AG04449 (cell line): ENCODE measurements at regions not wholly inside any gene's neighbourhood (a gene's known extent, or its start where the extent isn't known, plus 50 kb on each side); places are given as distances from the start of the nearest gene placed in this dataset.
"Not testable (repeated sequence)": the region's sequence is repeated elsewhere in the genome, so short reads cannot be mapped to it uniquely, and the experiment has no call there.

Source experiments
- CTCF ChIA-PET: fragments of 350-600 bp; formaldehyde crosslinking; extraction: SDS; loops from one replicate; lab custom pipeline; 2021; ENCODE audit warnings: antibody characterized with exemption; lab: Yijun Ruan, JAX
- POLR2A ChIA-PET: fragments of 400-600, 350-600 bp; formaldehyde crosslinking; extraction: SDS; loops from one replicate; lab custom pipeline; 2020; ENCODE audit warnings: antibody characterized with exemption, inconsistent platforms; lab: Yijun Ruan, JAX
- DNase-seq: peaks from one replicate; pipeline ENCODE4 v3.0.0-alpha.2; 2010; ENCODE audit warnings: low read depth, low spot score
- H3K4me3 ChIP-seq: 2 replicates; pipeline ENCODE4 v1.5.1; 2011; ENCODE audit warnings: low read depth, mild to moderate bottlenecking, control low read depth, low read length
- CTCF ChIP-seq: IDR thresholded peaks from one replicate; pipeline ENCODE4 v1.5.1; 2011; ENCODE audit warnings: mild to moderate bottlenecking, moderate library complexity, low read length, control low read depth, inconsistent platforms; ENCODE audit not compliant: insufficient read depth; ENCODE audit errors: missing control alignments

- CTCF ChIA-PET, result no interaction called here
- no peak for TF ChIP-seq CTCF
- H3K4me3 ChIP-seq, result no peak overlapping the region
- POLR2A ChIA-PET, result no interaction called here
- no peak for DNase-seq
Measured at GRCh38 chr12:31896514-31897039, 62.6 kb upstream of the RESF1 start.

- CTCF ChIA-PET, result interaction anchor here (0.6 kb wide), 1 partner anchor 168 kb away, joined by 3 read pairs; no protein-coding TSS in a partner anchor
- no peak for TF ChIP-seq CTCF
- POLR2A ChIA-PET, result no interaction called here
- no peak for DNase-seq
- no peak overlapping the region for H3K4me3 ChIP-seq
Measured at GRCh38 chr12:31895449-31896150, 63.6 kb upstream of the RESF1 start.

GRCh38 chr12:31890295-31891285 lies 68.6 kb upstream of the RESF1 start:
- POLR2A ChIA-PET, result no interaction called here

GRCh38 chr12:31887109-31887811 lies 72.0 kb upstream of the RESF1 start:
- no peak for DNase-seq
- POLR2A ChIA-PET, result no interaction called here
- no peak for TF ChIP-seq CTCF
- CTCF ChIA-PET, result no interaction called here
- H3K4me3 ChIP-seq, result no peak overlapping the region

More at GRCh38 chr12:31890295-31891285, 68.6 kb upstream of the RESF1 start:
- TF ChIP-seq CTCF, result no peak
- no peak overlapping the region for H3K4me3 ChIP-seq
- no peak for DNase-seq
- CTCF ChIA-PET, result no interaction called here

GRCh38 chr12:31882682-31883081 lies 76.5 kb upstream of the RESF1 start:
- CTCF ChIA-PET, DNase-seq, H3K4me3 ChIP-seq, POLR2A ChIA-PET: not testable (repeated sequence)

- POLR2A ChIA-PET, result no interaction called here
- no peak for TF ChIP-seq CTCF
- CTCF ChIA-PET, result no interaction called here
- no peak for DNase-seq
- H3K4me3 ChIP-seq, result no peak overlapping the region
Measured at GRCh38 chr12:31880340-31880739, 78.9 kb upstream of the RESF1 start.
